GM21717 (cell line): ENCODE measurements at regions not wholly inside any gene's neighbourhood (a gene's known extent, or its start where the extent isn't known, plus 50 kb on each side); places are given as distances from the start of the nearest gene placed in this dataset.

Experiments
- ATAC-seq: cut with Tn5 transposase; IDR thresholded peaks from one replicate; pipeline ENCODE4 v1.9.1; 2021; ENCODE audit warnings: mild to moderate bottlenecking, moderate library complexity; ENCODE audit not compliant: unreplicated experiment

- no peak for ATAC-seq
Measured at GRCh38 chr13:84998681-84999080, 800.5 kb downstream of the SLITRK6 start.

- ATAC-seq: no peak
Measured at GRCh38 chr13:84997858-84998257, 801.4 kb downstream of the SLITRK6 start.

GRCh38 chr13:84994582-84994981 lies 804.6 kb downstream of the SLITRK6 start:
- ATAC-seq: no peak

DNA sequence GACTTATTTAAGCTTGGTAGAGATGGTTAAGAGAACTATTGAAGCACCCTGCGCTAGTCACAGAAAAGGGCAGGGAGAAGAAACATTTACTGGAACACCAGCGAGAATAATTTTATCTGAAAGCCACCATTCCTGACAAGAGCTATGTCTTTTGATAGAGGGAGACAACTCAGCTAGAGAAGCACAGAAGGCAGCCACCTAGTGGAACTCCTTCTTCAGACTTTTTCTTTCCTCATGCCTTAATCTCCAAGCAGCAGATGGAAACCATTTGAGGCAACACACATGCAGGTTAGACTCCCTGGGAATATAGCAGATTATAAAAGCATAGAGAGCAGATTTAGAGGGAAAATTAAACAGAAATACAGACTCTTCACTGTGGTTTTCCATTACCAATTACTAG lies 813.4 kb downstream of the SLITRK6 start:
- no peak for ATAC-seq

GRCh38 chr13:84983321-84983720 lies 815.9 kb downstream of the SLITRK6 start:
- no peak for ATAC-seq

DNA sequence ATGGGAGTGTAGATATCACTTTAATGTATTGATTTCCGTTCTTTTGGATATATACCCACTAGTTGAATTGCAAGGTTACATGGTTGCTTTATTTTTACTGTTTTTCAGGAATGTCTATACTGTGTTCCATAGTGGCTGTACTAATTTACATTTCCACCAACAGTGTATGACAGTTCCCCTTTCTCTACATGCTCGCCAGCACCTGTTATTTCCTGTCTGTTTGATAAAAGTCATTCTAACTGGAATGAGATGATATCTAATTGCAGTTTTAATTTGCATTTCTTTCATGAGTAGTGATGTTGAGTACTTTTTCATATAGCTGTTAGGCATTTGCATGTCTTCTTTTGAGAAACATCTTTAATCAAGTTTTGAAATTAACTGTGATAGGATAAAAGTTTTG lies 818.6 kb downstream of the SLITRK6 start:
- ATAC-seq: no peak

DNA sequence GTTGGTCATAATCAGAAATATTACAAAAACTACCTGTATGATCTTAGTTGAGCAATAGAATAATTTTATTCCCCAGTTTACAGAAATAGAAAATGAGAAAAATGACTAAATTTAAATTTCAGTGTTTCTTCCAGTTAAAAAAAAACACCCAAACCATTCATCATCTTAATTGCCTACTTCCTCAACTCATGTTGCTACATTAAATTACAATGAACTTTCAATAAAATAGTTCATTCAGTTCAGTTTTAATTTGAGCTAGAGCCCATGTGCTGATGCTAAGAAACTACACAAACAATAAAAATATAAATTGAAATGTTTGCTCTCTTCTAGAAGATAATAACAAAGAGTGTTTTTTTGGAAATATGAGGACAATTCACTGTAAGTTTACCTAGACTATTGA lies 820.4 kb downstream of the SLITRK6 start:
- ATAC-seq: no peak

- no peak for ATAC-seq
Measured at GRCh38 chr13:84973661-84974060, 825.6 kb downstream of the SLITRK6 start.

DNA sequence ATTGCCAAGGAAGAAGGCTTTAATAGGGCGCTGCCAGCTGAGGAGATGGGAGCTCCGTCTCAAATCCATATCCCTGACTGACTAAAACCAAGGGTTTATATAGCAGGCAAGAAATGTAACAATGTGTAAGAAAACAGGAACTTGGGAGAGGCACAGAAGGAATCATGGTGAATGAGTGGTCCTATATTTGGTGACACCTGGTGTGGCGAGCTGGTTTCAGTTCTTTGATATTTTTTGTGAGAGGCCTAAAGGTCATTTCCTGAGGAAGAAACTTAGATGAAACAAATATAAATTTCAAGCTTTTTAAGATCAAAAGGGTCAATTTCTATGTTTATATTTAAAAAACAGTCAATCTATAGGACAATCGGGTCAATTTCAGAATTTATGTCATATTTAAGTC lies 826.3 kb downstream of the SLITRK6 start:
- ATAC-seq: no peak

DNA sequence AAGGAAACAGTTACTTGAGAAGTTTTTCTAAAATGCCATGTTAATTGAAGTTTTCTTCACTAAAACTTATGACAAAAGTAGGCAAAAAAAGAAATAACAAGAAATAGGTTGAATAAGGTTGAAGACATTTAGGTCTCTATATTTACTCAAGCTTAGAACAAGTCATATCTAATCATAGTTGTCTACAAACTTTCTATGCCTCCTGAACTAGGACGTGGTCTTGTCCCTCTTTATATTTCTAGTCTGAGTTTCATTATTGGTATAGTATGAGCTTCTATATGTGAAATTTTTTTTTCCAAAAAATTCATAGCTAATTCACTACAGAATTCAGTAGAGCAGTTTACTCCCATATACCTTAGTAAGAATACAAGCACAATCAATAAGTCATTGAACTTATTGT lies 836.4 kb downstream of the SLITRK6 start:
- no peak for ATAC-seq

DNA sequence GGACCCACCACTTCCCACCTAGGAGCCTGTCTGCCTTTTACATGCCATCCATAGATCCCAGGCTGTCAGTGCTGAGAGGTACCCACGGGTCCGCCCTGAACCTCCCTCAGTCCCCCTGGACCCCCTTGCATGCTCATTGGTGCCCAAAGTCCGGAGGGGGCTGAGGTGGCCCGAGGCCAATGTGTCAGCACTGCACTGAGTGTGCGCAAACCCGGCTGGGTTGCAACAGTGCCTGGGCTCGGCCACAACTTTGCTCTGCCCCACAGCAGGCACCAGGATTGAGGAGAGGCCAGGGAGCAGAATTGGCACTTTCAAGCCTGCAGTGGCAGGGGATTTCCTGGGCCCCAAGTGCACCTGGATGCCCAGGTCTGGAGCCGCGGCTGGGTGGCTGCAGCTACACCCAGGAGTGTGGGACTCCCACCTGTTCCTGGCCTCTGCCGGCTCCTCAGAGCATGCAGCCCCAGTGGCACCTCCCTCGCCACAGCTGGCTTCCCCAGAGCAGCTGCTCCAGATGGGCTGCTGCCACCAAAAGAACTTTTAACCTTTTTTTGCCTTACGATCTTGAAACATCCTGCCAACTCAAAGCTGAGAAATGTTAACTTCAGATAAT lies 837.0 kb downstream of the SLITRK6 start:
- ATAC-seq: no peak

GRCh38 chr13:84961023-84961422 lies 838.2 kb downstream of the SLITRK6 start:
- ATAC-seq: no peak

DNA sequence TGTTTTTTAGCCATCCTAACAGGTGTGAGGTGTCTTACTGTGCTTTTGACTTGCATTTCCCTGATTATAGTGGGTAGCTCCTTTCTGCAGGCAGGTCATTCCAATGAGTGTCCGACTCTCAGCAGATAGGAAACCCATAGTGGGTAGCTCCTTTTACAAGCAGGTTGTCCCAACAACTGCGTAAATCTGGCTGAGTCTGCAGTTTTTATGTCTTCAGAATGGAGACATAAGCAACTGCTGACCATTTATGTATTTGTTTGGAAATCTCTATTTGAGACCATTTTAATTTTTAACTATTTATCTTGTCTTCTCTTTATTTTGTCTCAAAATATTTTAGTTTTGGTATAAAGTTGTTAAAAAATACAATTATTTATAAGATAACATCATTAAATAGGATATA lies 839.4 kb downstream of the SLITRK6 start:
- no peak for ATAC-seq

DNA sequence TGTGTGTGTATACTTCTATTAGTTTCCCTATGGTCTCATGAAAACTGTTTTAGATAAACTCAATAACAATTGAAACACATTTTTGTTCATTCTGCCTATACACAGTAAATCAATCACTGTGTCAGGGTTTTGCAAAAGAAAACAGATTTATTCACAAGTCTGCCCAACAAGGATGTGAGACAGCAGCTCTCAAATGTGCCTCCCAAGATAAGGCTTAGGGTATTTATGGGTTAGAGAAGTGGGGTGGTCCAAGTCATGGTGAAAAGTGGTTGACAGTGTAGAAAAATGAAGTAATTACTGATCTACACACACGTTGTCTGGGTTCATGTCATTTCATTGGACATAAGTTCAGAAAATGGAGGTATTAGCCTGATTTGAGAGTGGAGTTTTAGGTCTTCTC lies 844.6 kb downstream of the SLITRK6 start:
- no peak for ATAC-seq

DNA sequence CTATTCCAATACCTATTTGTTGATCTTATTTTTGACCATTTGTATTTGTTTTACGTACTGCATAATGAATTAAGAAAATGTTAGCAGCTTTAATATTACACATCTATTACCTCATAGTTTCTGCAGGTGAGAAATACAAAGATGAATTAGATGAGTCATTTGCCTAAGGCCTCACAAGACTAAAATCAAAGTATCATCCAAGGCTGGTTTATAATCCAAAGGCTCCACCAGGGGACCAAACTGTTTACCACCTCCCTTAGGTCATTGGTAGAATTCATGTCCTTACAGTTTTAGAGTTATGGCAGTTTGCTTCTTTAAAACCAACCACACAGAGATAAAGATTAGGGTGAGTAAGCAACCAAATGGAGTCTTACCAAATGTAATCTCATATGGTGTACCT lies 848.1 kb downstream of the SLITRK6 start:
- ATAC-seq: no peak

DNA sequence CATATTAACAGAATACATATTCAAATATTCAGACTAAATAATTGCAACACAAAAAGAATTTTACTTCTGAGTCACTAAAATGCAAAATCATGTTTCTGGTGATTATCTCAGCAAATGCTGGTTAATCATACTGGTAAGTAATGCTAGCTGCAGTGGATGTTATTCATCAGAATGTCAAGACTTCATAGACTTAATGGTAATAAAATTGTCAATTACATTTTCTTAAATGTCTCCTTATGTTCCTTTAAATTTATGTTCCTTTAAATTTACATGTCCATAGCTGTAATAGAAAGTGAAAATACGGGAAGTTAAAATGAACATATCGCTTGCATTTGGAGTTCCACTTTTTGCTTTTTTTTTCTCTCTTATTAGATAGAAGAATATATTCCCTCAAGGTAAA lies 853.0 kb downstream of the SLITRK6 start:
- ATAC-seq: no peak

GRCh38 chr13:84940798-84941197 lies 858.4 kb downstream of the SLITRK6 start:
- ATAC-seq: no peak

- no peak for ATAC-seq
Measured at GRCh38 chr13:84940167-84940566, 859.1 kb downstream of the SLITRK6 start.

DNA sequence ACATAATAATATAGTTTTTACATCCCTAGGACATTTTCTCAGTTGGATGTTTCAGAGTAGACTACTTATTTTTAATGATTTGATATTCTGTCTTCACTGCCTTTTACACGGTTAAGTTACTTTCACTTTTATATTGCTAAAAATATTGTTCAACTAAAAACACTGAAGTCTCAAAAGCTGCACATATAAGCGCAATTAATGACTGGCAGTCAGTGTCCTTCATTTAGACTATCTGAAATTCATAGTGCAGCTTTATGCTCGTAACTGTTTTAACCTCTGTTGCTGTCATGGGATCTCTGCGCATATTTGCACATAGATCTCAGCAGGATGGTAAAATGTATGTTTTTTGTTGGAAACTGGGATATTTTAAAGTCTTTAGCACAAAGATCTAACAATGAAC lies 864.3 kb downstream of the SLITRK6 start:
- ATAC-seq: no peak

GRCh38 chr13:84933797-84934196 lies 865.4 kb downstream of the SLITRK6 start:
- ATAC-seq: no peak

- no peak for ATAC-seq
Measured at GRCh38 chr13:84931264-84931663, 868.0 kb downstream of the SLITRK6 start.

DNA sequence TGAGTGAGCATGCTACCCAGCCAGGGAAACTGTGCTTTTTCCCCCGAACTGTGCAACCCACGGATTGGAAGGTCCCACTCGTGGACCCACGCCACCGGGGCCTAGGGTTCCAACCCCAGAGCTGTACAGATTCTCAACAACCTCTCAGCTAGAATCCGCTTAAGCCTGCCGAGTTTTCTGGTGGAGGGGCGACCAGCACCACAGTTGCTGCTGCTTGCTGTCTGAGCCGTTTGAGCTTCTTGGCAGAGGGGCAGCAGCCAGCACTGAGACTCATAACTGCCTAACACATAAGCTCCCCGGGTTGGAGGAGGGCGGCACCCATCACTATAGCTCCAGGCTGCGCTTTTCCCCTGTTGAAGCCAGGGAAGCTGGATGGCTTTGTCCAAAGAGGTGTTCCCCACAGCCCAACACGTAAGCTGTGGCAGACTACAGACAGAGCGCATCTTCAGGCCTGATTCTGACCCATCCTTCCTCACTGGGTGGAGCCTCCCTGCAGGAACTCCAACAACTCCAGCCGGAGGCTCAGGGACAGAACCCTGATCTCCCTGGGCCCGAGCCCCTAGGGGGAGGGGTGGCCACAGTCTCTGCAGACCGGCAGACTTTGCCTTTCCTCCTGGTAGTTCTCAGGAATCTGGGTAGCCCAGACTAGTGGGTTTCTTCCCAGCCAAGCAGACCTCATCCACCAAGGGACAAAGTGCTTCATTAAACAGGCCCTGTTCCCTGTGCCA lies 871.6 kb downstream of the SLITRK6 start:
- ATAC-seq: no peak

- ATAC-seq: no peak
Measured at GRCh38 chr13:84925443-84925842, 873.8 kb downstream of the SLITRK6 start.
